ENCODE measurements at regions not wholly inside any gene's neighbourhood (a gene's known extent, or its start where the extent isn't known, plus 50 kb on each side); places are given as distances from the start of the nearest gene placed in this dataset.

- DNase-seq, result no peak
Measured at GRCh38 chr2:126990605-126991532, 92.2 kb downstream of the TEX51 start.

GRCh38 chr2:126994340-126994777 lies 95.7 kb downstream of the TEX51 start:
- DNase-seq, result no peak

GRCh38 chr2:126995621-126996377 lies 97.1 kb downstream of the TEX51 start:
- no peak for DNase-seq

- DNase-seq, result no peak
Measured at GRCh38 chr2:126996378-126996699, 97.6 kb downstream of the TEX51 start.
